ENCODE measurements at regions not wholly inside any gene's neighbourhood (a gene's known extent, or its start where the extent isn't known, plus 50 kb on each side); places are given as distances from the start of the nearest gene placed in this dataset.

- no peak for TF ChIP-seq CTCF (IDR thresholded peaks at IDR 0.05 in 8 of 11, conservative IDR thresholded peaks at IDR 0.05 in 3 of 11)
- no peak for TF ChIP-seq POLR2A (IDR thresholded peaks at IDR 0.05)
These were observed 307.7 kb downstream of the ARRDC4 start for GRCh38 chr15:98268163-98268562.

All from spleen (tissue), 7 donors.